ENCODE measurements at regions not wholly inside any gene's neighbourhood (a gene's known extent, or its start where the extent isn't known, plus 50 kb on each side); places are given as distances from the start of the nearest gene placed in this dataset.

DNA sequence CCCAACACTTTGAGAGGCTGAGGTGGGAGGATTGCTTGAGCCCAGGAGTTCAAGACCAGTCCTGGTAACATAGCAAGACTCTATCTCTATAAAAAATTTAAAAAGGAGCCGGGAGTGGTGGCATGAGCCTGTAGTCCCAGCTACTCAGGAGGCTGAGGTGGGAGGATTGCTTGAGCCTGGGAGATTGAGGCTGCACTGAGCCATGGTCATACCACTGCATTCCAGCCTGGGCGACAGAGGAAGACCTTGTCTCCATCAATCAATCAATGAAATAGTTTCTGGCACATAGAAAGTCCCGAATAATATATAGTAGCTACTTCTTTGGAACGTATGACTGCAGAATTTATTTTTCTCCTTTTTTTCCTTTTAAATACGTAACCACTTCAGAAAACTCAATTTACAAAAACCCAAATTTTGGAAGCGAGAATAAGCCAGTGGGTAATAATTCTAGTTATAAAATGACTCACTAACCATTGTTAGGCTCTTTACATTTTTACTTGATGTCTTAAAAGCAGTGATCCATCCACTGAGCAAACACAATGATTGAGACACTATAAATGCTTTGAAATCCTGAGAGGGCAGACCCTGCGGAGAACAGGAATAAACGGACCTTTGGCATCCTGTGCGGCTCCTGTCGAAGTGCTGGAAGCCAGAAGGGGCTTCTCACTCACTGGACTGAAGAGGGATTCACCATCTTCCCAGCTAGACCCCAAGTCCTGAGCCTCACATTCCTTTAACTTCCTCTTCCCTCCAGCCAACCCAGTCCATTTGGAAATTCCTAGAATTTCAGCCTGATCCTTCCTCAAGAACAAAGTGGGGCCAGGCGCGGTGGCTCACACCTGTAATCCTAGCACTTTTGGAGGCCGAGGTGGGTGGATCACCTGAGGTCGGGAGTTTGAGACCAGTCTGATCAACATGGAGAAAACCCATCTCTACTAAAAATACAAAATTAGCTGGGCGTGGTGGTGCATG is 68.4 kb upstream of the MFGE8 start:
- Histone ChIP-seq H3K27me3 (ENCODE audit: insufficient read depth, insufficient read length) (no peaks in the 10 kb centered on the region), H3K4me3 (ENCODE audit: insufficient read length, low read depth) (no peak overlapping the region), H3K9me3 (ENCODE audit: insufficient read depth, low read length) (0 out of 2 replicates have a peak, but pooled peaks cover 7% of the 10 kb centered on the region), H3K4me1 (ENCODE audit: insufficient read depth, insufficient read length) (peaks cover 9% of the 10 kb centered on the region), H3K9ac (ENCODE audit: insufficient read length, low read depth) (no peak overlapping the region), H3K36me3 (ENCODE audit: insufficient read depth, insufficient read length, low read length) (no peaks in the 10 kb centered on the region)
- no peak for DNase-seq (ENCODE audit: low read depth, low spot score)
- TF ChIP-seq SUZ12 (IDR thresholded peaks at IDR 0.05; ENCODE audit: extremely low read depth, insufficient read depth, insufficient read length) (no peak), ZNF274 (IDR thresholded peaks at IDR 0.05; ENCODE audit: low read depth, low read length) (no peak), YY1 (IDR thresholded peaks at IDR 0.05; ENCODE audit: insufficient read depth, insufficient read length) (no peak)

DNA sequence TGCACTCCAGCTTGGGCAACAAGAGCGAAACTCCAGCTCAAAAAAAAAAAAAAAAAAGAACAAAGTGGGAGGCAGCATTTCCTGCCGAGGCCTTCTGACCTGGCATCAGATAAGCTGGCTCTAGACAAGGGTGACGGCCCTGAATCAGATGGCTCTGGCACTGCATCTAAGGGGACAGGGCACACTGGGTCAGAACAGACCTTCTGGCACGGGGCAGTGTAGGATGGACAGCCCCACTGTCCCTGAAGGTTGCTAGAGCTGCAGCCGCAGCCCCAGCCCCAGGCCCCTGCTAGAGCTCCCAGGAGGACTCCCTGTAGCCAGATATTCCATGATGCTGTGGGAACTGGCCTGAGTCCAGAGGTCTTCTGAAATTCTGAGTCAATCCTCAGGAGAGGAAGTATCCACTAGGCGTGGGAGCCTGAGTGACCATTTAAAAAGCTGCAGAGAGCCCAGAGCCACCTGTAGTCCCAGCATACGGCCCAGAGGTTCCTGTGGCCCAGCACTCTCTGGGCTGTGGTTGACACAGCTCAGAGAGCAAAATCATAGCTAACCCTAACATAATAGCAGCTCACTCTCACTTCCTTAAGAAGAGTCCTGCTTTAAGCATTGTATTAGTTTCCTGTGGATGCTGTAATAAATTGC is 69.2 kb upstream of the MFGE8 start:
- Histone ChIP-seq H3K27me3 (ENCODE audit: insufficient read depth, insufficient read length) (no peaks in the 10 kb centered on the region), H3K9ac (ENCODE audit: insufficient read length, low read depth) (no peak overlapping the region), H3K9me3 (ENCODE audit: insufficient read depth, low read length) (no peaks in the 10 kb centered on the region), H3K4me3 (ENCODE audit: insufficient read length, low read depth) (no peak overlapping the region), H3K36me3 (ENCODE audit: insufficient read depth, insufficient read length, low read length) (no peaks in the 10 kb centered on the region), H3K4me1 (ENCODE audit: insufficient read depth, insufficient read length) (peaks cover 14% of the 10 kb centered on the region)
- DNase-seq (ENCODE audit: low read depth, low spot score) = no peak
- no peak for TF ChIP-seq SUZ12 (IDR thresholded peaks at IDR 0.05; ENCODE audit: extremely low read depth, insufficient read depth, insufficient read length)
- TF ChIP-seq YY1 (IDR thresholded peaks at IDR 0.05; ENCODE audit: insufficient read depth, insufficient read length) = no peak
- TF ChIP-seq ZNF274 (IDR thresholded peaks at IDR 0.05; ENCODE audit: low read depth, low read length) = no peak

DNA sequence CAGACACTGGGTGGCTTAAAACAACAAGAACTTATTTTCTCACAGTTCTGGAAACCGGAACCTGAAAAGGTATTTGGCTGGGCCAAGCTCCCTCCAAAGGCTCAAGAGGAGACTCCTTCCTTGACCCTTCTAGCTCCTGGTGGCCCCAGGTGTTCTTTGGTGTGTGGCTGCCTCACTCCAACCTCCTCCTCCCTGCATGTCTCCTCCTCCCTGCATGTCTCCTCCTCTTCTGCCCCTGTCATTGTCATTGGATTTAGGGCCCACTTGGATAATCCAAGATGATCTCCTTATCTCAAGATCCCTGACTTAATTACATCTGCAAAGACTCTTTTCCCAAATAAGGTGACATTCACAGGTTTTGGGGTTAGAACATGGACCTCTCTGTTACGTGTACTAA is 69.8 kb upstream of the MFGE8 start:
- TF ChIP-seq ZNF274 (IDR thresholded peaks at IDR 0.05; ENCODE audit: low read depth, low read length) (no peak), SUZ12 (IDR thresholded peaks at IDR 0.05; ENCODE audit: extremely low read depth, insufficient read depth, insufficient read length) (no peak), YY1 (IDR thresholded peaks at IDR 0.05; ENCODE audit: insufficient read depth, insufficient read length) (no peak)
- Histone ChIP-seq H3K9me3 (ENCODE audit: insufficient read depth, low read length) (no peaks in the 10 kb centered on the region), H3K27me3 (ENCODE audit: insufficient read depth, insufficient read length) (no peaks in the 10 kb centered on the region), H3K36me3 (ENCODE audit: insufficient read depth, insufficient read length, low read length) (no peaks in the 10 kb centered on the region), H3K4me1 (ENCODE audit: insufficient read depth, insufficient read length) (peaks cover 18% of the 10 kb centered on the region), H3K9ac (ENCODE audit: insufficient read length, low read depth) (no peak overlapping the region), H3K4me3 (ENCODE audit: insufficient read length, low read depth) (no peak overlapping the region)
- no peak for DNase-seq (ENCODE audit: low read depth, low spot score)

DNA sequence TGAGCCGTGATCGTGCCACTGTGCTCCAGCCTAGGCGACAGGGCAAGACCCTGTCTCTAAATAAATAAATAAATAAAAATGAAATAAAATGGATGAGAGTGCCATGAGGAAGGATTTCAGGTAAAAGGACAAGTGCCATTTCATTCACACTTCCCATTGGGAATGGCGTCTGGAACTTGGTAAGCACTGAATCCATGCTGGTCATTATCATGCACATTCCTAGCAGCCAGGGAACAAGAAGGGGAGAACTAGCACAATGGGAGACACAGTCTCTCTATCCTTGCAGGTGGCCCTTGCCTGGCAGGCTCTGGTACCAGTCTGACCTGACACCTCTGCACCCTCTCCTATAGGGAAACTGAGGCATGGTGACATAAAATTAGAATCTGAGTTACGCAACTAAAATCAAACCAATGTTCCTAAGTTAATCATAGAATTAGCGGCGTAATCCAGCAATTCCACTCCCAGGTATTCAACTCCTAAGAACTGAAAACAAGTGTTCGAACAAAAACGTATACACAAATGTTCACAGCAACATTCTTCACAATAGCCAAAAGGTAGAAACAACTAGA is 70.8 kb upstream of the MFGE8 start:
- DNase-seq (ENCODE audit: low read depth, low spot score) = no peak
- TF ChIP-seq YY1 (IDR thresholded peaks at IDR 0.05; ENCODE audit: insufficient read depth, insufficient read length) = no peak
- no peak for TF ChIP-seq SUZ12 (IDR thresholded peaks at IDR 0.05; ENCODE audit: extremely low read depth, insufficient read depth, insufficient read length)
- no peak for TF ChIP-seq ZNF274 (IDR thresholded peaks at IDR 0.05; ENCODE audit: low read depth, low read length)
- Histone ChIP-seq H3K4me3 (ENCODE audit: insufficient read length, low read depth) (no peak overlapping the region), H3K36me3 (ENCODE audit: insufficient read depth, insufficient read length, low read length) (no peaks in the 10 kb centered on the region), H3K4me1 (ENCODE audit: insufficient read depth, insufficient read length) (peaks cover 18% of the 10 kb centered on the region), H3K9me3 (ENCODE audit: insufficient read depth, low read length) (no peaks in the 10 kb centered on the region), H3K9ac (ENCODE audit: insufficient read length, low read depth) (no peak overlapping the region), H3K27me3 (ENCODE audit: insufficient read depth, insufficient read length) (no peaks in the 10 kb centered on the region)

DNA sequence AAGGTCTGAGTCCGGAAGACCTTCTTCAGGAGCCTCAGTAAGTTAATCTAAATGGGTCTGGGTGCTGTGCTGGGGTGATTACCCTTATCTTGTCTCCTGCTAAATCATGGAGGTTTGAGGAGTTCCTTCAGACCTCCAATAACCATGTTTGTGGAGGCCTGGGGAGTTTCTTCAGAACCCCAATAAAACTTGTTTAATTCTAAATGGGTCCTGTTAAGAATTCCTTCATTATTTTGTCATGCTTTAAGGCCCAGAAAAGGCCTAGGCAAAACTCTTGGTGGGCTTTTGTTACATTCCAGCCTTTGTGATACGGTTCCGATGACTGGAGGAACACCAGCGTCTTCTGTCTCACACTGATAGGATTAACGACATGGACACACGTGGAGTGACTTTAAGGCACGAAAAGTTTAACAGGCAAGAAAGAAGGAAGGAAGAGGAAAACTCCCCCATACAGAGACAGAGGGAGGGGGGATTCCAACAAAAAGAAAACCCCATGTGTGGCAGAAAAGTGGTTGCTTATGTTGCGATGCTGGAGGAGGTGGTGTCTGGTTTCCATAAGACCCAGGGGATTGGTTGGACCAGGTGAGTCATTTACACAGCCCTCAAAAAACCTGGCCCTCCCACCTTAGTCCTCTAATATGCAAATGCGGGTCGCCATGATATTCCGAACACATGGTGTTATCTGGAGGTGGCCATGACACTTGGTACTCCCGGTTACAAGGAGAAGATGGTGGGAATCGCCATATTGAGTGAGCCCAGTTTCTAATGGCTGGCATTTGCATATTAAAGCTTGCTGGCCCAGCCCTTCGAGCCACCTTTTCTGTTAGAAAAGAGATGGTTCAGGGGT is 72.6 kb upstream of the MFGE8 start:
- peak; percentile 85 for DNase-seq (ENCODE audit: low read depth, low spot score)
- Histone ChIP-seq H3K4me1 (ENCODE audit: insufficient read depth, insufficient read length) (peaks cover 18% of the 10 kb centered on the region), H3K9me3 (ENCODE audit: insufficient read depth, low read length) (peaks cover 7% of the 10 kb centered on the region; the same call in 1 of the 2 replicates), H3K4me3 (ENCODE audit: insufficient read length, low read depth) (no peak overlapping the region), H3K9ac (ENCODE audit: insufficient read length, low read depth) (no peak overlapping the region), H3K27me3 (ENCODE audit: insufficient read depth, insufficient read length) (no peaks in the 10 kb centered on the region), H3K36me3 (ENCODE audit: insufficient read depth, insufficient read length, low read length) (no peaks in the 10 kb centered on the region)
- TF ChIP-seq YY1 (IDR thresholded peaks at IDR 0.05; ENCODE audit: insufficient read depth, insufficient read length) = peak; percentile 74
- no peak for TF ChIP-seq ZNF274 (IDR thresholded peaks at IDR 0.05; ENCODE audit: low read depth, low read length)
- no peak for TF ChIP-seq SUZ12 (IDR thresholded peaks at IDR 0.05; ENCODE audit: extremely low read depth, insufficient read depth, insufficient read length)

DNA sequence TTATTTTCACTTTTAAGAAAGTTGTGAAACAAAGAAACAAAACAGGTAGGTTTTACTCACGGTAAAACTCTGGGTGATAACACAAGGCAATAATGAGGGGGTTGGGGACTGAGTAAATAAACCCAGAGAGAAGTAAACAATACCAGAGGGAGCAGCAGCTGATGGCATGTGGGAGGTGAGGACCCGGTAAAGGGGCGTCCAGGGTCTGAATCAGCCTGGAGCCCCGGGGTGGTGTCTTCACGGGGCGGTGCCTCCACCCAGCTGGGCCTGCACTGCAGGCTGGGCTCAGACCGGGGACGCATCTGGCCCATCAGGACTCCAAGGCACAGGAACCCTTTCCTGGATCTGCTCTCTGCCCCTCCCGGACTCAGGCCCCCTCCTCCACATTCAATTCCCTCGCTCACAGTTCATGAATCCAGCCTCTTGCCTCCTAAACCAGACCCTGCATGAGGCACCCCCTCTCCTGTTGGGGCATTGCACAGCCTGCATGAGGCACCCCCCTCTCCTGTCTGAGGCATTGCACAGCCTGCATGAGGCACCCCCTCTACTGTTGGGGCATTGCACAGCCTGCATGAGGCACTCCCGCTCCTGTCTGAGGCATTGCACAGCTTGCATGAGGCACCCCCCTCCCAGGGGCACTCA is 73.9 kb upstream of the MFGE8 start:
- H3K9ac ChIP-seq (ENCODE audit: insufficient read length, low read depth) = peak overlapping the region; percentile 70
- H3K27me3 ChIP-seq (ENCODE audit: insufficient read depth, insufficient read length) = no peaks in the 10 kb centered on the region
- peaks cover 18% of the 10 kb centered on the region for H3K4me1 ChIP-seq (ENCODE audit: insufficient read depth, insufficient read length)
- TF ChIP-seq YY1 (IDR thresholded peaks at IDR 0.05; ENCODE audit: insufficient read depth, insufficient read length) (no peak), ZNF274 (IDR thresholded peaks at IDR 0.05; ENCODE audit: low read depth, low read length) (no peak), SUZ12 (IDR thresholded peaks at IDR 0.05; ENCODE audit: extremely low read depth, insufficient read depth, insufficient read length) (no peak)
- no peak overlapping the region for H3K4me3 ChIP-seq (ENCODE audit: insufficient read length, low read depth)
- DNase-seq (ENCODE audit: low read depth, low spot score) = no peak
- peaks cover 10% of the 10 kb centered on the region; the same call in 1 of the 2 replicates for H3K9me3 ChIP-seq (ENCODE audit: insufficient read depth, low read length)
- H3K36me3 ChIP-seq (ENCODE audit: insufficient read depth, insufficient read length, low read length) = no peaks in the 10 kb centered on the region
